ENCODE measurements at regions not wholly inside any gene's neighbourhood (a gene's known extent, or its start where the extent isn't known, plus 50 kb on each side); places are given as distances from the start of the nearest gene placed in this dataset.

- no peak for TF ChIP-seq TAF1 (IDR thresholded peaks at IDR 0.05; ENCODE audit: low read depth, low read length)
- no peak for TF ChIP-seq POLR2A (IDR thresholded peaks at IDR 0.05; ENCODE audit: low read depth, low read length)
- no peak for TF ChIP-seq POLR2AphosphoS5 (IDR thresholded peaks at IDR 0.05; ENCODE audit: low read depth, low read length)
Measured at GRCh38 chr3:3578718-3579117, 220.5 kb upstream of the LRRN1 start.
